Activated CD4-positive, alpha-beta memory T cell treated with anti-CD3 and anti-CD28 coated beads, Interleukin-2, amount 10 ng/mL, durations not matched to agents 7 days and 5 days (primary cell): ENCODE measurements at regions not wholly inside any gene's neighbourhood (a gene's known extent, or its start where the extent isn't known, plus 50 kb on each side); places are given as distances from the start of the nearest gene placed in this dataset.
"Not testable (repeated sequence)": the region's sequence is repeated elsewhere in the genome, so short reads cannot be mapped to it uniquely, and the experiment has no call there.

Experiments
- CTCF ChIA-PET: fragments of 350-600 bp; sonication (Branson Sonifier 250); formaldehyde crosslinking; loops from one replicate; lab custom pipeline; 2021; ENCODE audit warnings: antibody characterized with exemption, inconsistent platforms; lab: Charles Lee
- POLR2A ChIA-PET: fragments of 350-600 bp; sonication (Branson Sonifier 250); formaldehyde crosslinking; loops from one replicate; lab custom pipeline; 2021; ENCODE audit warnings: antibody characterized with exemption; lab: Charles Lee
- DNase-seq: peaks from one replicate; pipeline ENCODE4 v3.0.0-alpha.2; 2020
- H3K27ac Mint-ChIP-seq: one replicate; pipeline ENCODE4 v1.8.0; 2021; ENCODE audit warnings: mild to moderate bottlenecking, mixed read lengths
- H3K27me3 Mint-ChIP-seq: one replicate; pipeline ENCODE4 v1.8.0; 2021; ENCODE audit warnings: mixed read lengths
- H3K36me3 Mint-ChIP-seq: one replicate; pipeline ENCODE4 v1.8.0; 2021; ENCODE audit warnings: low read depth, mixed read lengths
- H3K4me1 Mint-ChIP-seq: one replicate; pipeline ENCODE4 v1.8.0; 2021; ENCODE audit warnings: mixed read lengths
- H3K4me3 Mint-ChIP-seq: one replicate; pipeline ENCODE4 v1.8.0; 2021; ENCODE audit warnings: mild to moderate bottlenecking, mixed read lengths
- H3K9me3 Mint-ChIP-seq: one replicate; pipeline ENCODE4 v1.8.0; 2021; ENCODE audit warnings: mixed read lengths

- no peaks in the 10 kb centered on the region for H3K27me3 Mint-ChIP-seq
- H3K27ac Mint-ChIP-seq = no peak overlapping the region
- H3K4me1 Mint-ChIP-seq = no peaks in the 10 kb centered on the region
- CTCF ChIA-PET = no interaction called here
- H3K4me3 Mint-ChIP-seq = no peak overlapping the region
- H3K36me3 Mint-ChIP-seq = no peaks in the 10 kb centered on the region
- POLR2A ChIA-PET = no interaction called here
- no peaks in the 10 kb centered on the region for H3K9me3 Mint-ChIP-seq
- no peak for DNase-seq
Measured at GRCh38 chr2:215727507-215728503, 285.5 kb downstream of the MREG start.

GRCh38 chr2:215726070-215726469 is 287.3 kb downstream of the MREG start:
- Mint-ChIP-seq H3K4me1 (no peaks in the 10 kb centered on the region), H3K36me3 (no peaks in the 10 kb centered on the region), H3K27me3 (no peaks in the 10 kb centered on the region), H3K27ac (no peak overlapping the region), H3K4me3 (no peak overlapping the region), H3K9me3 (no peaks in the 10 kb centered on the region)
- ChIA-PET POLR2A (no interaction called here), CTCF (no interaction called here)
- no peak for DNase-seq

GRCh38 chr2:215724146-215724545 is 288.3 kb upstream of the FN1 start:
- CTCF ChIA-PET = no interaction called here
- DNase-seq = no peak
- Mint-ChIP-seq H3K4me1 (no peaks in the 10 kb centered on the region), H3K27ac (no peak overlapping the region), H3K4me3 (no peak overlapping the region), H3K36me3 (no peaks in the 10 kb centered on the region), H3K27me3 (no peaks in the 10 kb centered on the region), H3K9me3 (no peaks in the 10 kb centered on the region)
- POLR2A ChIA-PET = no interaction called here

- Mint-ChIP-seq H3K36me3 (no peaks in the 10 kb centered on the region), H3K27ac (no peak overlapping the region), H3K4me3 (no peak overlapping the region), H3K27me3 (no peaks in the 10 kb centered on the region), H3K9me3 (no peaks in the 10 kb centered on the region), H3K4me1 (no peaks in the 10 kb centered on the region)
- no peak for DNase-seq
- POLR2A ChIA-PET = no interaction called here
- CTCF ChIA-PET = no interaction called here
Measured at GRCh38 chr2:215723631-215724011, 287.8 kb upstream of the FN1 start.

GRCh38 chr2:215722986-215723630 is 287.2 kb upstream of the FN1 start:
- Mint-ChIP-seq H3K4me3 (no peak overlapping the region), H3K9me3 (no peaks in the 10 kb centered on the region), H3K27ac (no peak overlapping the region), H3K36me3 (no peaks in the 10 kb centered on the region), H3K27me3 (no peaks in the 10 kb centered on the region), H3K4me1 (no peaks in the 10 kb centered on the region)
- ChIA-PET CTCF (no interaction called here), POLR2A (no interaction called here)
- no peak for DNase-seq

GRCh38 chr2:215722125-215722524 is 286.3 kb upstream of the FN1 start:
- Mint-ChIP-seq H3K27ac (no peak overlapping the region), H3K4me3 (no peak overlapping the region), H3K9me3 (no peaks in the 10 kb centered on the region), H3K27me3 (no peaks in the 10 kb centered on the region), H3K4me1 (no peaks in the 10 kb centered on the region), H3K36me3 (no peaks in the 10 kb centered on the region)
- no peak for DNase-seq
- ChIA-PET POLR2A (no interaction called here), CTCF (no interaction called here)

GRCh38 chr2:215721515-215721914 is 285.6 kb upstream of the FN1 start:
- DNase-seq, H3K27me3 Mint-ChIP-seq, H3K9me3 Mint-ChIP-seq, H3K4me3 Mint-ChIP-seq, POLR2A ChIA-PET, H3K36me3 Mint-ChIP-seq, H3K4me1 Mint-ChIP-seq, H3K27ac Mint-ChIP-seq, CTCF ChIA-PET: not testable (repeated sequence)

GRCh38 chr2:215718890-215719289 is 283.0 kb upstream of the FN1 start:
- Mint-ChIP-seq H3K4me1 (no peaks in the 10 kb centered on the region), H3K4me3 (no peak overlapping the region), H3K36me3 (no peaks in the 10 kb centered on the region), H3K27ac (no peak overlapping the region), H3K9me3 (no peaks in the 10 kb centered on the region), H3K27me3 (no peaks in the 10 kb centered on the region)
- ChIA-PET CTCF (no interaction called here), POLR2A (no interaction called here)
- no peak for DNase-seq

GRCh38 chr2:215718436-215718835 is 282.6 kb upstream of the FN1 start:
- H3K36me3 Mint-ChIP-seq = no peaks in the 10 kb centered on the region
- ChIA-PET POLR2A (no interaction called here), CTCF (no interaction called here)
- no peak overlapping the region for H3K4me3 Mint-ChIP-seq
- no peak overlapping the region for H3K27ac Mint-ChIP-seq
- DNase-seq = no peak
- no peaks in the 10 kb centered on the region for H3K4me1 Mint-ChIP-seq
- no peaks in the 10 kb centered on the region for H3K9me3 Mint-ChIP-seq
- no peaks in the 10 kb centered on the region for H3K27me3 Mint-ChIP-seq

GRCh38 chr2:215717501-215718381 is 281.9 kb upstream of the FN1 start:
- POLR2A ChIA-PET = no interaction called here

GRCh38 chr2:215716956-215717355 is 281.1 kb upstream of the FN1 start:
- Mint-ChIP-seq H3K36me3 (no peaks in the 10 kb centered on the region), H3K4me3 (no peak overlapping the region), H3K27me3 (no peaks in the 10 kb centered on the region)

More at GRCh38 chr2:215717501-215718381, 281.9 kb upstream of the FN1 start:
- Mint-ChIP-seq H3K4me3 (no peak overlapping the region), H3K27me3 (no peaks in the 10 kb centered on the region), H3K4me1 (no peaks in the 10 kb centered on the region), H3K9me3 (no peaks in the 10 kb centered on the region), H3K36me3 (no peaks in the 10 kb centered on the region), H3K27ac (no peak overlapping the region)
- no peak for DNase-seq
- CTCF ChIA-PET = no interaction called here

GRCh38 chr2:215712871-215713790 is 277.3 kb upstream of the FN1 start:
- Mint-ChIP-seq H3K27ac (no peak overlapping the region), H3K4me3 (no peak overlapping the region), H3K4me1 (no peaks in the 10 kb centered on the region), H3K27me3 (no peaks in the 10 kb centered on the region), H3K36me3 (no peaks in the 10 kb centered on the region), H3K9me3 (no peaks in the 10 kb centered on the region)
- POLR2A ChIA-PET = no interaction called here
- CTCF ChIA-PET = no interaction called here
- DNase-seq = no peak

More at GRCh38 chr2:215716956-215717355, 281.1 kb upstream of the FN1 start:
- POLR2A ChIA-PET = no interaction called here
- no peaks in the 10 kb centered on the region for H3K4me1 Mint-ChIP-seq
- CTCF ChIA-PET = no interaction called here
- H3K9me3 Mint-ChIP-seq = no peaks in the 10 kb centered on the region
- no peak for DNase-seq
- no peak overlapping the region for H3K27ac Mint-ChIP-seq
